GM18499 (cell line): ENCODE measurements at regions not wholly inside any gene's neighbourhood (a gene's known extent, or its start where the extent isn't known, plus 50 kb on each side); places are given as distances from the start of the nearest gene placed in this dataset.
"Not testable (repeated sequence)": the region's sequence is repeated elsewhere in the genome, so short reads cannot be mapped to it uniquely, and the experiment has no call there.

Experiments used
- ATAC-seq: cut with Tn5 transposase; IDR thresholded peaks from one replicate; pipeline ENCODE4 v1.9.1; 2021; ENCODE audit warnings: moderate number of reproducible peaks; ENCODE audit not compliant: insufficient read depth, unreplicated experiment

DNA sequence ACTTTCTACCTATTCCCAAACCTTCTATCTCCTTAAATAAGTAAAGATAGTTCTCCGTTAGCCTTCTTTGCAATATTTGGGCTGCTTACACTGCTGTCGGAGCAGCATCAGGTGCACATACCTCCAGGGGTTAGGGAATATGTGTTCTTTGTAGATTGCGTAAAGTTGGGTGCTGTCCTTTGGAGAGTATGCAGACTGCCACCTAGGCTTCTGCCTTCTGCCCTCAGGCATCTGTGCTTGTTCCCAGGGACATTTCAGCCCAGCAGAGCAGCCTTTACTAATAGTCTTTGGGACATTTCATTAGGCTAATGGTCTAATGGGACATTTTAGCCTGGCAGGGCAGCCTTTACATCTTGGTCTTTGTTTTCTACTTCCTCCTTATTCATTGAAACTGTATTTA is 260.6 kb downstream of the TPBG start:
- ATAC-seq = no peak

DNA sequence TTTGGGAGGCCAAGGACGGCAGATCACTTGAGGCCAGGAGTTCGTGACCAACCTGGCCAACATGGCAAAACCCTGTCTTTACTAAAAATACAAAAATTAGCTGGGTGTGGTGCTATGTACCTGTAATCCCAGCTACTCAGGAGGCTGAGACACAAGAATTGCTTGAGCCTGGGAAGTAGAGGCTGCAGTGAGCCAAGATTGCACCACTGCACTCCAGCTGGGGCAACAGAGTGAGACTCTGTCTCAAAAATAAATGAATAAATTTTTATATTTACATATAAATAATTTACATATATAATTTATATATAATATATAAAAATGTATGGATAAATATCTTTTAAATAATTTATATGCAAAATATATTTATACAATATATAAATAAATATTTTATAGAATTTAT is 263.3 kb downstream of the TPBG start:
- ATAC-seq = not testable (repeated sequence)

DNA sequence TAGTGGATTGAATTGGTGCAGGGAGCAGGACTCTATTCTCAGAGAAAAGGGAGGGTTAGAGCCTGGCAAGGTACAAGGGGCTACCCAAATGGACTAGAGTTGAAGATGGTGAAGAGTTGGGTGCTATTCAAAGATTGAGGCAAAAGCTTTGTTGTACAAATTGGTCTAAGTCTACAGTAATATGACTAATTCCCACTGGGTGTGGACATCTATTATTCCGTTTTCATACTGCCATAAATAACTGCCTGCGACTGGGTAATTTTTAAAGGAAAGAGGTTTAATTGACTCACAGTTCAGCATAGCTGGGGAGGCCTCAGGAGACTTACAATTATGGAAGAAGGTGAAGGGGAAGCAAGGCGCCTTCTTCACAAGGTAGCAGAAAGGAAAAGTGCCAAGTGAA is 266.3 kb downstream of the TPBG start:
- ATAC-seq = no peak

DNA sequence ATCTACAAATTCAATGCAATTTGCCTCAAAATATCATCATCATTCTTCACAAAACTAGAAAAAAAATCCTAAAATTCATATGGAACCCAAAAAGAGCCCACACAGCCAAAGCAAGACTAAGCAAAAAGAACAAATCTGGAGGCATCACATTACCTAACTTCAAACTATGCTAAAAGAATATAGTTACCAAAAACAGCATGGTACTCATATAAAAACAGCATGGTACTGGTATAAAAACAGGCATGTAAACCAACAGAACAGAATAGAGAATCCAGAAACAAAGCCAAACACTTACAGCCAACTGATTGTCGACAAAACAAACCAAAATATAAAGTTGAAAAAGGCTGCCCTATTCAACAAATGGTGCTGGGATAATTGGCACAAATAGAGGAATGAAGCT is 278.1 kb downstream of the TPBG start:
- no peak for ATAC-seq

DNA sequence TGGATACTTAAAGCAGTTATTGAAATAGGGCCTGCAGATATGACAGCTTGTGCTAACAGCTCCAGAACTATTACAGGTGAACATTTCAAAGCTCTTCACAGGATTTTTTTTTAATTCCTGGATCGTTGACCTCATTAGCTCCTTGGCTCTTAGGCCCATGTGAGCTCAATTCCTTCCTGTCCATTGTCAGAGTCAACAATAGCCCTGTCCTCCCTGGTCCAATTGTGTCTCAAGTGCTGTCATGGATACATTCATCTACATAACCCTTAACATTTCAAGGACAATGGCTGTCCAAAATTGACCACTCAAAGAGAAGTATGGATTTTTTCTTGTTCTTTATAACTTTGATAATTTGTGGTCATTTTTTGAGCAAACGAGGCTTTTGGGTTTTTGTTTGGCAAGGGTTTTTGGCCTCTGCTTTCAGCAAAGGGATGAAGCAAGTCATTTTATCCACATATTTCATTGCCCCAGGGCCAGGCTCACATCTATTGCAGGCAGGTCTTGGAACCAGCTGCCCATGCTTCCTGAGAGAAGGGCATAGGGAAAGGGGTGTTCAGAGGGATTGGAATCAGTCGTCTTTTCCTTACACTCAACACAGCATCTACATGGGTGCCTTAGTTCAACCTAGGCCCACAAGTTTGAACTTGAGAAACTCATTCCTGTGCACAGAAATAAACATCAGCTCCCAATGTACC is 282.1 kb downstream of the TPBG start:
- no peak for ATAC-seq

DNA sequence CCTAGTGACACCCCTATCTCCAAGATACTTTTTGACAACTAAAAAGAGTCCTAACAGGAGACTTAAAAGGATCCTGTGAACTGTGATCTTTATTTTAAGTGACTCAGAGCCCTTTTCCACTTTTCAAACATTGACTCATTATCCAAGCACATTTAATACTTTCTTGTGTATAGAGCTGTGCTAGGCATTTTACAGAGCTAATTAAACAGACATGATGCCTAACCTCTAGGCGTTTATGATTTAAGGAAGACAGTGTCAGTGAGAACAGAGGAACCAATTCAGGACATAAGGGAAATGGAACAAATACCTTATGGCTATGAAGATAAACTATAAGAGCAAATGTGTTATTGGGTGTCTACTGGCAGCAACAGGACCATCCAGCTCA is 282.6 kb downstream of the TPBG start:
- ATAC-seq = no peak

DNA sequence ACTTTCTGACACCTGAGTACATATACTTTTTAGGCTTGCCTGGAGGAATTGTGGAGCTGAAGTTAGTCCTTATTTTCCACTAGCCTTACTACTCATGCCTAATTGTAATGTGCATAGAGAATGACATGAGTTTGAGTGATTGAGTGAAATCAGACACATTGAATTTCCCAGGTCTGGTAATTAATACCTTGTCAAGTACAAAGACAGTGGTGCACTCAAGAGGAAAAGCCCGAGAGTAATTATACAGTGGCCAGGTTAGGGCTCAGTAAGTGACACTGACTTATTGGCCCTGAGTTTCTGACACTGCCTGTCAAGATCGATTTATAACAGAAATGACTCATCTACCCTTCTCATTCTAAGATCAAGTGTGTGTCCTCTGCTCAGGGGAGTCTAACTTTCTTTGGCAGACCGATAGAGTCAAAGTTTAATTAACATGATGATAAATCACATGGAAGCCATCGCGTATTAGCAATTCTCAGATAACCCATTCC is 288.3 kb downstream of the TPBG start:
- no peak for ATAC-seq

DNA sequence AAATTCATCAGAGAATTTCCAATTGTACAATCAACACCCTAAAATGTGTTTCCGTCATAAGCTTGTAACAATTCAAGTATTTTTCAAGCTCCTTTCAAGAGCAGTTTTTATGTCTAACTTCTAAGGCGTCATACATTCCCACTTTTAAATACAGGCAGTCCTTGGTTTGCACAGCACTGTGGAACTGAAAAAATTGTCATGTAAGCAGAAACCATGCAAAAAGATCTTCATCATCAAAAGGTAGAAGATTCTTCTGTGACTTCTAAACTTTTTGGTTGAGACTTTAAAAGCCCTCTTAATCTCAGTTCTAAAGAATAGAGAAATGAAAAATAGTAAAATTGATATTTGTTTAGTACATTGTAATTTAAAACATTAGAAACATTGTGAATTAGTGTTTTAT is 315.6 kb downstream of the TPBG start:
- no peak for ATAC-seq

DNA sequence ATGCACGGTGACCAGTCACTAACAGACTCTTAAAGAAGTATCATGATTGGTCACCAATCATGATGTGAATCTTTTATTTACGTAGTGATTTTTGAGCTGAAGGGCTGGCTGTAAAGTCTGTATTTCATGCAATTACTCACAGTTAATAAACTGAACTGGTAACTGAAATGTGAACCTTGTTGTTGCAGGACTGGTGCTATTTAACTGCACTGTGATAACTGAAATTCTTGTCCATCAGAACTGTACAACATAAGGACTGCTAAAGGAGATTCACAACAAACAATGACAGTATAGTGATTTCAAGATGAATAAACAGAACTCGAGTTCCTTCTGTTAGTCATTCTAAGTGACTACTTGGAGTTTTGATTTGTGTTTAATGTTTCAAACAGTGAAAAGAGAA is 316.6 kb downstream of the TPBG start:
- no peak for ATAC-seq

DNA sequence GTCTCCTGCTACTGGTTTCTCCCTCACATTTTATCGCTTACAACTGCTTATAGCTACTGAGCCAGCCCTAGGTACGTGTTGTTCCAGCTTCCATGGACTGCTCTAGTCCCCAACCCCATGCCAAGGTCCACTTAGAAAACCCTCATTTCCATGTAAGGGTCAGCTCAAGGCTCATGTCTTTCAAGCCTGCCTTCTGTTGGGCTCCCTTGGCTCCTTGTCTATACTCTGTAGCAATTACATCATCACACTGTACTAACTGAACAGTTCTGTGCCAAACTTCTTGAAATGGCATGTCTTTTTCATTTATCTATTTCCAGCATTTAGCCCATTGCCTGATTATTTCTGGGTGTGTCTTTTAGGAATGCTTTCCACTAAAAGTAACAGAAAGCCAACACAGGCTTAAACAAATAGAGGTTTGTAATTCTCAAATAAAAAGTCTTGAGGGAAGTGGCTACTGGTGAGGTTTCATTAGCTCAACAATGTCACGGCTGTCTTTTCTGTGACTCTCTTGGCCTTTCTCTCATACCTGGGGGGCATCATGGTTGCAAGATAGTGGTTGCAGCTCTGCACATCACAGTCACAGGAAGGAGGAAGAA is 317.6 kb downstream of the TPBG start:
- ATAC-seq = no peak

DNA sequence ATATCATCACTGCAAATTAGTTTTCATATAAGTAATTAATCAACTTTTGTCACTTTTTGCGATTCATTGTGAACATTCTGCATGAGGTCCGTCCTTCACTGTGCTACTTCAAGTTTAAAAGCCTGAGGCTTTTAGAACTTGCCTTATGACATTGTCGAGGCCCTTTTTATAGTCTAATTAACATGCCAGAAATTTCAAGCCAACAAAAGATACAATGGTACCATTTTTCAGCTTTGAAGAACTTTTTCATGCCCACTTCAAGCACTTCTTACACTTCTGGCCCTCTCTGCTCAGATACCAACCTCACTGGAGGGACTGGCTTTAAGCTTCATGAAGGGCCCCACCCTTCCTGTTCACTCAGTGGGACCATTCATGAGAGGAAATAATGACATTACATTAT is 323.1 kb downstream of the TPBG start:
- no peak for ATAC-seq

DNA sequence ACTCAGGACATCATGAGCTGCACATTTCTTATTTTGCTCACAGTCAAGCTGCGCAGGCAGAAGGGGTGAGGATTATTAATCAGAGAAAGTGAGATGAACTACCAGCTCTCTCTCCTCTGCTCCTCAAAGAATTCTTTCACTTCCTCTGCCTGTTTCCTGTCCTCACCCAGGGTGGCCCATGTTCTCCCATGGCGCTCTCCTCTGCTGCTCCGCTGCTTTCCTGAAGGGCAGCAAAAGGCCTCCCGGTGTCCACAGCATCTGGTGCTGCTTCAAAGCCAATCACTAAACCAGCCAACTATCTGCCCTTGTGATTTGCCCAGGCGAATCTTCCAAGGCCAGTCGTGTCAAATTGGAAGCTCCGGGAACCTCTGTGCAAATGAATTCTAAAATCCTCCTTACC is 324.2 kb downstream of the TPBG start:
- no peak for ATAC-seq

DNA sequence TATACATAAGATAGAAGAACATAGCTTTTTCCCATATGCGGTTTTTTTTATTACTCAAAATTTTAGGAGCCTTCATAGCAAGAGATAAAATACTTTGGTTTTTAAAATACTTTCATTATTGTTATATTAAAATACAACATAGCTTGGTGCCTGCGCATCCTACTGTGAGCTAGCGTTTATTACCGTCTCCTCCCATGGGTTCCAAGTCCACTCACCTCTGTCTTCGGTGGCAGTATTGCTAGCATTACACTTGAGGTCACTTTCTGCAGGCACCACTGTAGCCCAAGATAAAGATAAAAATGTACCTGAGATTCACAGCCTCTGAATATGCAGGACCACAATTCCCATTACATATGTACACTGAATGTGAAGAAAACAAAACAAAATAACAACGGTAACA is 326.7 kb downstream of the TPBG start:
- ATAC-seq = no peak

DNA sequence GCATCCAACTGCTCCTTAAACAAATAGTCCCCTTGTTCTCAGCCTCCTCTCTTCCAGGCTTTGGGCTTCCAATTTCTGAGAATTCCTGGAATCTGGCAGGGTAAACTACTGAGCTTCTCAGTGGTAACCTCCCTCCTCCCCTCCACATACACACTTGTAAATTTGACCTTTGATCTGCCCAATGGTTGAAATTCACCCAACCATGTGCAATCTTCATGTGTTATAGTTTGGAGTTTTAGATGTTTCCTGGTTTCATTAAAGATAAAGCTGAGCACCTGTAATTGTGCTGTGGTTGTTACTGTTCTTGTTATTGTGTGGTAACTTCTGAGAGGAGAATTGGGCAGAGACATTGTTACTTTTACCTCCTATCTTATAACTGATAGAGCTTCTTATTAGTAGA is 328.4 kb downstream of the TPBG start:
- ATAC-seq = no peak

DNA sequence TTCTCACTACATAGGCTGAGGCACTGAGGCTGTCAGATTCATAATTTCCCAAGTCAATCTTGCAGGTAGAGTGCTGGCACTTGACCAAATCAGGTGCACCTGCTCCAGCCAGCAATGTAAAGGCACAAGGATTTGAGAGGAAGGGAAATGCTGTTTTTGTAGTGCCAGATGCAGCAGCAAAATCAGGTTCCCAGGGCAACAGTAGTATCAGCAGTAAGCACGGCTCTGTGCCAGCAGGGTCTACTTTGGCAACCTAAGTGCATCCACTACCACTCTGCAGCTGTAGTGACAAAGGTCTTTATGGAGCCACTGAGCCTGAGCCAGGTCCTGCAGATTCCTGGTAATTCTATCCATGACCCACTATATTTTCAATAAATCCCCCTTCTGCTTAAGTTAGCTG is 329.5 kb downstream of the TPBG start:
- ATAC-seq = no peak

DNA sequence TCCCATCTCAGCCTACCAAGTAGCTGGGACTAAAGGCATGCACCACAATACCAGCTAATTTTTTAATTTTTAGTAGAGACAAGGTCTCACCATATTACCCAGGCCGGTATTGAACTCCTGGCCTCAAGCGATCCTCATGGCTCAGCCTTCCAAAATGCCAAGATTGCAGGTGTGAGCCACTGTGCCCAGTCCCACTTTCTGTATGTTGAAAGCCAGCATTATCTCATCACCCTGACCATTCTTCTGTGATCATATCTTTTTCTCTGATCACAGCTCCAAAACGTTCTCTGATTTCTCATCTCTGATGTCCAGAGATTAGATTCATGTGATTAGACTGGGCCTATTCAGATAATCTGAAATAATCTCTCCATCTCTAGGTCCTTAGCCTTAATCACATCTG is 337.7 kb downstream of the TPBG start:
- ATAC-seq = no peak

DNA sequence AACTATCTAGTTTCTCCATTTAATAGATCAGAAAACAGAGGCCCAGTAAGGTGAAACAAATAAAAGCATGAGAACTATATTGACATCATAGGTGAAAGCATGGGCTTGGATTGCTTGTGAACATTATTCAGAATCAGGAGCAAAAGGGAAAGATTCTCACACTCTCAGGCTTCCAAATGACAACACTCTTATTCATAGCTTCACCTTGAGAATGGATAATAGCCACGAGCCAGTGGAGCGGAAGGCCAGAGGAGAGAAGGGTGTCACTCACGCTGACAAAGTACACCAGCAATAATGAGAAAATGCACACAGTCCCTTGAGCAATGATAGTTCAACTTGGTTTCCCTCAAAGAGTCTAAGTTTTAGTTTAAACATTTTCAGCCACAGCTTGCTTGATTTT is 339.0 kb downstream of the TPBG start:
- no peak for ATAC-seq

DNA sequence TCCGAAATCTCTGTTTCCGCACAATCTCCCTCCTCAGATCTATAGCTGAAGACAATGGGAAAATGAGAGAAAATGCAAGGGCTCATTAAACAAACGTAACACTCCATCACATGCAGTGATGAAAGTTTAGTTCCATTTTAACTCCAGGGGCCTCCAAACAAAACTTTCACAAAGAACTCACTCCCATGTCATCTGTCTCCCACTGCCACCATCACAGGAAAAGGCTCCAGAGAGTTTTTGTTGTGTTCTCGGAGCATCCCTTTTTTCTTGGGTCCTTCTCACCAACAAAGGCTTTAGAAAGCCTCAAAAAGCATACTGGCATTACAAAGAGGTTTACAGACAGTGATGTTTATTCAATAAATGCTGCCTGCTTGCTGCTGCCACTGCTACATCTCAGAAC is 339.6 kb downstream of the TPBG start:
- ATAC-seq = no peak

DNA sequence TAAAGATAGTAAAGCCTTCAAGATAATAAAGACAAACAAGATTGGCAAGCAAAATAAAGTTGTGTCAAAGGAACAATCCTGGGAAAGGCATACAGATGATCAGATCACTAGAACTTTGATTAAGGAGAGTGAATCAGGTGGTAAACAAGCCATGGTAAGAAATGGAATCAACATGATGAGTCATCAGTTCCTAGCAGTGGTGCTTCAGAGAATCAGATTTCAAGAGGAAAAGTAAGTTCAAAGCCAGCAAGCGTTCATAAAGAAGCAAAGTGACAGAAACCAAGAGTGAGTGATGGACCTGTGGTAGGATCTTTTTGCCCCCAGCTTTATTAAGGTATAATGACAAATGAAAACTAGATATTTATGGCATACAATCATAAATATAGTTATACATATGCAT is 340.4 kb downstream of the TPBG start:
- ATAC-seq = no peak

DNA sequence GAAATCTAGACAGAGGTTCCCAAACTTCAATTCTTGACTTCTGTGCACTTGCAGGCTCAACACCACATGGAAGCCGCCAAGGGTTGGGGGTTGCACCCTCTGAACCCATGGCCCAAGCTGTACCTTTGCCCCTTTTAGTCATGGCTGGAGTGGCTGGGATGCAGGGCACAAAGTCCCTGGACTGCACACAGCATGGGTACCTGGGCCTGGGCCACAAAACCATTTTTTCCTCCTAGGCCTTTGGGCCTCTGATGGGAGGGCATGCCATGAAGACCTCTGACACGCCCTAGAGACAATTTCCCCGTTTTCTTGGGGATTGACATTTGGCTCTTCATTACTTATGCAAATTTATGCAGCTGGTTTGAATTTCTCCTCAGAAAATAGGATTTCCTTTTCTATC is 342.0 kb downstream of the TPBG start:
- ATAC-seq = no peak

DNA sequence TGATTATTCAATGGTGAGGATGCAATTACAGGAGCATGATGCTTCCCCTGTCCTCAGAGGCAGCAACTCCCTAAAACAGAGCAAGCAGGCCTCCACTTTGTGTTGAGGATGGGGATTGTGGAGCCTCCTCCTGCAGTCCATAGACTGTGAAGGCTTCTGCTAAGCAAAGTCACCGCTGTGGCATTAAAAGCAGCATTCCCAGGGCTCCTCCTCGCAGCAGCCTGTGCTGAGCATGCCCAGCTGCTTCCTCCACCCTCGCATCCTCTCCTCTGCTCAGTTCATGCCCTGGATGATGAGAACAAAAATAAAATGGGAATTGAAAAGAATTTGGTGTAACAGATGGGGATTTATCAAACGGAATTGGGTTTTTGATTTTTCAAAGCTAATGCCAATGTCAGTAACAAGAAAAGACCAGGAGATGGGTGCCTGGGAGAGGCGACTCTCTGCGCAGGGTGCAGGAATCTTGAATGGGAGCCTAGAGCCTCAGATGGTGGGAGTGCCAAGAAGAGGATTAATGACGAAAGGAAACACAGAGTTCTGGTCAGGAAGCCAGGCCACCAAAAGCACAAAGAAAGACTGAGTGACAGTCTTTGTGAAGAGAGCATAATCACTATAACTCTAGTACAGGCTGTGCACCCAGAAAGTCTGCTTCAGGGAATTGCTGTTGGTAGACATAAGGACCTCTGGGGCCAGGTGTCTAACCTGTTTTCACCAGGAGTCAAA is 347.6 kb downstream of the TPBG start:
- ATAC-seq = no peak

DNA sequence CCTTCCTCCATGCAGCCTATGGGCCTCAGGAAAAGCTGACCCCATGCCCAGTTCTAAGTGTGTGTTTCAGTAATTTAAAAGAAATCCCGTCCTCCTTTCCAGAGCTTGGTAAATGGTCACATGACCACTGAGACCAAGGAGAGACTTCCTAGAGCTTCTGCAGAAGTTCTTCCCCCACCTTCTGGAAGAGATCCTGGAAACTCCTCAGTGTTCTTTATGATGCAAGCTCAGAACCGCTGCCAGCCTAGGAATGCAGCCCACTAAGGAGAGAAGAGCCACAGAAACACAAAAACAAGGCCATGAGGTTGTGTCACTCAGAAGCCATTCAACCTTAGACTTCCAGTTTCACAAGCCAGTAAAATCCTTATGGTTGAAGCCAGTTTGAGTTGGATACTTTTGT is 348.4 kb downstream of the TPBG start:
- ATAC-seq = no peak
